NCI-H146 treated with DMSO at 0.1 percent for 48 hours (cell line): ENCODE measurements at regions not wholly inside any gene's neighbourhood (a gene's known extent, or its start where the extent isn't known, plus 50 kb on each side); places are given as distances from the start of the nearest gene placed in this dataset.

Experiments used
- DNase-seq: peaks from one replicate; lab custom pipeline; 2025; ENCODE audit not compliant: unreplicated experiment; lab: John Stamatoyannopoulos, UW

GRCh38 chr9:115599898-115600297, 481.9 kb upstream of the TNC start:
- DNase-seq = no peak

DNA sequence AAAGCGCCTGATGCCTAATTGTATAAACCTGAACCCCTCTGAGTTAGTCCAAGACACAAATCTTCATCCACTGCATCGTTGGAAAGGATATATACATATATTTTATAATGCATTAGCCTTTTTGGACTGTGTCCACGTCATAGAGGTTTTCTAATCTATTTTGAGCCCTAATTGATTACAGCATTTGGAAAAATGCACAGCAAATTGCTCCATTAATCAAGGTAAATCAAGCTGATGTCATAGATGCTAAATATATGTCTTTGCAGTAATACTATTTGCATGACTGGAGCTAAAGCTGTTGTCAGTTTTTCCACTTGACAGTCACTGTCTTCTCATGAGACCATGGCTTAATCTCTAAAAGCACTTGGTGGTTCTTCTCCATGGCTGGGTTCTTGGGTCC, 483.5 kb upstream of the TNC start:
- DNase-seq = no peak

GRCh38 chr9:115604831-115605483, 487.0 kb upstream of the TNC start:
- no peak for DNase-seq

DNA sequence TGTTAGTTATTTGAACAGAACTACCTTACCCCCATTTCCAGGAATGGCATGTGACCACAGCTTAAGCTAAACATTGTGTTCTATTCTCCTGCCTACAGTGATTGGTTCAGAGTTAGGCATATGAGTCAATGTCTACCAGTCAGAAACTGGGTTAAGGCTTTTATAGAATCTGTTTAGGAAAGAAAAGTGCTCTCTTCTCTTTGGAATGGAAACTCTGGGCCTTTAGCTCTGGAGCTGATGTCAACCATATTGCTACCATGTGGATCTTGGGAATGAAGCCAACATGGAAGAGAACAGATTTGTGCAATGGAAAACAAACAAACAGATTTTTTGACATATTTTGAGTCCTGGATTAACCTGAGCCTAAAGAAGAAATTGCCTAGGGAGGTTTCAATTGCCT, 488.9 kb upstream of the TNC start:
- DNase-seq = no peak

GRCh38 chr9:115614326-115614999, 496.5 kb upstream of the TNC start:
- no peak for DNase-seq

GRCh38 chr9:115615000-115615401, 497.0 kb upstream of the TNC start:
- DNase-seq = no peak

- no peak for DNase-seq
Observed at GRCh38 chr9:115615821-115616665, 498.1 kb upstream of the TNC start.

- DNase-seq = no peak
Observed at GRCh38 chr9:115616666-115617239, 498.8 kb upstream of the TNC start.

GRCh38 chr9:115625251-115625650, 507.3 kb upstream of the TNC start:
- DNase-seq = no peak

DNA sequence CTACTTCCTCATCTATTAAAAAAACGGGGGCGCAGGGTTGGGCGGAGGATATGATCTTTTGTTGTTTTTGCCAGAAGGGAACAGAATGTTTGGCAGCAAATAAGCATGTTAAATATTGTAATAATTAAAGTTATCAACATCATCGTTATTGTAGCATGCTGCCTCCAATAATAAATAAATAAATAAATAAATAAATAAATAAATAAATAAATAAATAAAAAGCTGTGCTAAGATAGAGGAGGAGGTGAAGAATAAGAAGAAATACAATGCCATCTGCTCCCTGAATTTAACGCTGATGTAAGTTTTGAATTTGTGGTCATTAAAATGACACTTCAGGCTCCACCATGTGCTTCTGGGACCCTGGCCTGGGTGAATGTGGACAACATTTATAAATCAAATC, 508.0 kb upstream of the TNC start:
- no peak for DNase-seq

DNA sequence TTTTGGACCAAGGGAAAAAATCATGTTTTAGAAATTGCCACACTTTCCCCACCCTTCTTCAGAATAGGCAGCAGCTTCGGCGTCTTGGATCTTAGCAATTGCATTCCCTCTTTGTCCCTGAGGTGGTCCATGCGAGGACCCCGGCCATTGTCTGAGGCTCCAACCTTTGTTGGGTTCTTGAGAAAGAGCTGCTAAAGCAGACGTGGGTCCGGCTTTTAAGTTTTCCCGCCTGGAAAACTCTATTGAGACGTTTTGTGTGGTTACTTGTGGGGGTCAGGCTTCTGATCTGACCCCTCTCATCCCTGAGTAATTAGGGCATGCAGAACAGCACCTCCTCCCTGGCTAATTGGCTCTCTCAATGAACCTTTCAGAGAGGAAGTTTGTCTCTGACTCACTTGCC, 509.6 kb upstream of the TNC start:
- no peak for DNase-seq

- DNase-seq = no peak
Observed at GRCh38 chr9:115628426-115628825, 510.5 kb upstream of the TNC start.

DNA sequence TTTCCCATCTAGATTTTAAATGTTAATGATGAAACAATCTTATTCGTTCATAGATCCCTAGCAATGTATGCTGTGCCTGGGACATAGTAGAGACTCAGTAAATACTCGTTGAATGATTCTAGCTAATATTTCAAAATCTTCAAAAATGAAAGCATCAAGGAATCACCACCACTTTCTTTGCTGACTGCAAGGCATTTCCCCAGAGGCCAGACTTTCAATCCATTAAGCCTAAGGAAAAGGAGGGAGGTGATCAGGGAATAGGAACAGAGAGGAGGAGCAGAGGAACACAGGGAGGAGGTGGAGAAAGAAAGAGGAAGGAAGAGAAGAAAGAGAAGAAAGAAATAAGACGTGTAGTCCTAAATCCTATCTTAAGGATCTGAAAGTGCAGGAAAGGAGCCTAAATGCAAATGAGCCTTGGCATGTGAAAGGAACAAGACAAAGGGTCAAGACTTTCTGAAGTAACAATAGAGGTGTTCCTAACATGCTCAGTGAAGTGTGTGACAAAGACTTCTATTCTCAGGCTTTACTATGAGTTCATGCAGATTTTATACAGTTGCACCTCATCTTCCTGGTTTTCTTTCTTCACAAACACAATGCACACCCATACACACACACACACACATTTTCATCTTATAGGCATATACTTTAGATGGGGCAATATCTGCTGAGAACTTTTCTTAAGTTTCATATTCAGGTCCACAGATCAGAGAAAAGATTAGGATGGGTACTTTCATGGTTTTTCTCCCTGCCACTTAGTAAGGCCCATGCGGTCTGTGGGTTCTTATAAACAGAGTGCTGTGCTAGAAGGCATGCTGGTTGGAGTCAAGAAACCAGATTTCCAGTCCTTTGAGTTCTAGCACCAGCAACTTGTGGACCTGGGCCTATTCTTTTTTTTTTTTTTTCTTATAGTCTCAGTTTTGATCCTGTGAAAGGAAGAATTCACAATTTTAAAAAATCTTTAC, 512.2 kb upstream of the TNC start:
- DNase-seq = no peak

DNA sequence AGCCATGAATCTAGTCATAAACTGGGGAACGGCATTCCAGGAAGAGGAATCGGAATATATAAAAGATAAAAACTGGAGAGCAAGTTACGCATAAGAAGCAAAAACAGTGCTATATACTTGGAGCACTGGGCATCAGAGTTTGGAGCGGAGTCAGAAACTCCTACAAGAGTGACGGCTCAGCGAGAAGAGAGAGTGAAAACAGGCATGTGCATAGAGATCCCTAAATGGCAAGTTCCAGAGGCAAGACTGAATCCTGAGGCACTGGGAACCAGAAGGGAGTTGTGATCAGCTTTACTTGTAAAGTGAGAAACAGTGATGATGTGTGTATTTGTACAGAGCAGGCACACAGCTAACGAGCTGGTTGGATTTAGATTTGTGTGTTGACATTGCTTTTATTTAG, 514.4 kb upstream of the TNC start:
- no peak for DNase-seq

GRCh38 chr9:115633104-115633503, 515.1 kb upstream of the TNC start:
- no peak for DNase-seq

GRCh38 chr9:115635680-115636383, 517.8 kb upstream of the PAPPA start:
- no peak for DNase-seq

GRCh38 chr9:115636596-115636995, 517.0 kb upstream of the PAPPA start:
- no peak for DNase-seq

GRCh38 chr9:115637661-115638060, 515.9 kb upstream of the PAPPA start:
- DNase-seq = no peak

- DNase-seq = no peak
Observed at GRCh38 chr9:115640887-115641286, 512.7 kb upstream of the PAPPA start.

DNA sequence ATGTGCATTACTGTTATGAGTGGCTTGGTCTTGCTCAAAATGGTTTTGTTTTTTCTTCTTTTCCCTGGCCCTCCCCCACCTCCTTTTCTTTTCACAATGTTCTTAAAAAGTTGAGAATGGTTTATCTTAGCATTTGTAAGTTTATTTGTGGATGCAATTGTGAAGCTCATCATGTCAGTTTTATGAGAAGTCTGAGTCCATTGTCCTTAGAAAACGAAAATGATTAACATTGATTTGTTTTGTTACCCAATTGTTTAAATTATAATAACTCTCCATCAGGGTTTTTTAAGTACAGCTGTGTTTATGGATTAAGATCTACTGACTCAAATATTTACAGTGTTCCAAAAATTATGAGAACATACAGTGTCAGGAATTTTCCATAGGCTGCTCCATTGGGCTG, 511.3 kb upstream of the PAPPA start:
- DNase-seq = no peak
